Caco-2 (cell line): ENCODE measurements at regions not wholly inside any gene's neighbourhood (a gene's known extent, or its start where the extent isn't known, plus 50 kb on each side); places are given as distances from the start of the nearest gene placed in this dataset.

Source experiments
- BruUV-seq: library from RNA; stranded (reverse); fragments of 400-500 nt; replicated peaks from 2 replicates; lab custom pipeline; 2021; lab: Mats Ljungman, UMichigan
- CTCF ChIA-PET: fragments of 300-600 bp; sonication (Branson Sonifier 250); formaldehyde crosslinking; loops from one replicate; lab custom pipeline; 2022; ENCODE audit warnings: antibody characterized with exemption; lab: Charles Lee
- POLR2A ChIA-PET: fragments of 300-600 bp; sonication (Branson Sonifier 250); formaldehyde crosslinking; loops from one replicate; lab custom pipeline; 2022; ENCODE audit warnings: antibody characterized with exemption; lab: Charles Lee
- DNase-seq, 2 experiments: peaks; one replicate each; pipeline versions ENCODE4 v3.0.0 to v3.0.0-alpha.2; 2020 to 2022
- H3K27me3 ChIP-seq: replicated peaks from 2 replicates; pipeline ENCODE4 v1.6.0; 2011; ENCODE audit warnings: low read length; ENCODE audit not compliant: control insufficient read depth, insufficient read depth
- H3K36me3 ChIP-seq: 2 replicates; pipeline ENCODE4 v1.5.1; 2011; ENCODE audit warnings: low read length; ENCODE audit not compliant: control insufficient read depth, insufficient read depth
- H3K4me1 ChIP-seq: fragments of 250-450 bp; sonication (Bioruptor Pico); 2 replicates; pipeline ENCODE4 v1.5.1; 2020; ENCODE audit warnings: mild to moderate bottlenecking
- H3K4me3 ChIP-seq: 2 replicates; pipeline ENCODE4 v1.5.1; 2011; ENCODE audit warnings: low read depth, mild to moderate bottlenecking, control low read depth, low read length
- H3K9me3 ChIP-seq: fragments of 250-450 bp; sonication (Bioruptor Pico); 2 replicates; pipeline ENCODE4 v1.5.1; 2020; ENCODE audit warnings: mild to moderate bottlenecking, moderate library complexity
- H3K27ac Mint-ChIP-seq: one replicate; pipeline ENCODE4 v1.8.0; 2022; ENCODE audit warnings: mixed read lengths; ENCODE audit not compliant: unreplicated experiment
- H3K27me3 Mint-ChIP-seq: one replicate; pipeline ENCODE4 v1.8.0; 2022; ENCODE audit warnings: mixed read lengths; ENCODE audit not compliant: insufficient read depth, unreplicated experiment
- H3K36me3 Mint-ChIP-seq: one replicate; pipeline ENCODE4 v1.8.0; 2022; ENCODE audit warnings: mild to moderate bottlenecking, mixed read lengths; ENCODE audit not compliant: insufficient read depth, unreplicated experiment
- H3K4me1 Mint-ChIP-seq: one replicate; pipeline ENCODE4 v1.8.0; 2022; ENCODE audit warnings: low read depth, mixed read lengths; ENCODE audit not compliant: unreplicated experiment
- H3K4me3 Mint-ChIP-seq: one replicate; pipeline ENCODE4 v1.8.0; 2022; ENCODE audit warnings: mild to moderate bottlenecking, moderate library complexity, mixed read lengths; ENCODE audit not compliant: unreplicated experiment
- H3K9me3 Mint-ChIP-seq: one replicate; pipeline ENCODE4 v1.8.0; 2022; ENCODE audit warnings: mixed read lengths; ENCODE audit not compliant: unreplicated experiment
- intact Hi-C: fragments of 100-400 bp; cut with micrococcal nuclease; formaldehyde crosslinking; loops from one replicate; pipeline ENCODE4 v1.10.0; 2022; ENCODE audit not compliant: unreplicated experiment
- TF ChIP-seq, protein P1 (sequence below), 2 experiments: fragments of 200-600 bp in 1 of 2; IDR thresholded peaks; 1 replicate in 1 of 2; 2 replicates in 1 of 2; pipeline versions ENCODE4 v1.5.1 to v1.8.0; 2011 to 2022; ENCODE audit warnings: antibody characterized with exemption in 1 of 2, control low read depth in 1 of 2, inconsistent platforms in 1 of 2, low read depth in 1 of 2, low read length in 1 of 2, mild to moderate bottlenecking in 1 of 2, moderate library complexity in 1 of 2; ENCODE audit not compliant: insufficient read depth in 1 of 2, severe bottlenecking in 1 of 2, unreplicated experiment in 1 of 2

GRCh38 chr3:72530426-72530825 is 317.8 kb downstream of the SHQ1 start:
- Mint-ChIP-seq H3K27me3 (peaks cover 2% of the 10 kb centered on the region), H3K36me3 (no peaks in the 10 kb centered on the region), H3K4me1 (peaks cover 8% of the 10 kb centered on the region), H3K9me3 (peaks cover 13% of the 10 kb centered on the region), H3K4me3 (no peak overlapping the region), H3K27ac (no peak overlapping the region)
- intact Hi-C loops = no loop called here
- ChIA-PET CTCF (no interaction called here), POLR2A (no interaction called here)
- TF ChIP-seq, protein P1, sequence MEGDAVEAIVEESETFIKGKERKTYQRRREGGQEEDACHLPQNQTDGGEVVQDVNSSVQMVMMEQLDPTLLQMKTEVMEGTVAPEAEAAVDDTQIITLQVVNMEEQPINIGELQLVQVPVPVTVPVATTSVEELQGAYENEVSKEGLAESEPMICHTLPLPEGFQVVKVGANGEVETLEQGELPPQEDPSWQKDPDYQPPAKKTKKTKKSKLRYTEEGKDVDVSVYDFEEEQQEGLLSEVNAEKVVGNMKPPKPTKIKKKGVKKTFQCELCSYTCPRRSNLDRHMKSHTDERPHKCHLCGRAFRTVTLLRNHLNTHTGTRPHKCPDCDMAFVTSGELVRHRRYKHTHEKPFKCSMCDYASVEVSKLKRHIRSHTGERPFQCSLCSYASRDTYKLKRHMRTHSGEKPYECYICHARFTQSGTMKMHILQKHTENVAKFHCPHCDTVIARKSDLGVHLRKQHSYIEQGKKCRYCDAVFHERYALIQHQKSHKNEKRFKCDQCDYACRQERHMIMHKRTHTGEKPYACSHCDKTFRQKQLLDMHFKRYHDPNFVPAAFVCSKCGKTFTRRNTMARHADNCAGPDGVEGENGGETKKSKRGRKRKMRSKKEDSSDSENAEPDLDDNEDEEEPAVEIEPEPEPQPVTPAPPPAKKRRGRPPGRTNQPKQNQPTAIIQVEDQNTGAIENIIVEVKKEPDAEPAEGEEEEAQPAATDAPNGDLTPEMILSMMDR (IDR thresholded peaks at IDR 0.05; ENCODE audit: insufficient read depth in 1 of 2, low read depth in 1 of 2, low read length in 1 of 2, severe bottlenecking in 1 of 2, unreplicated experiment in 1 of 2) = no peak
- Histone ChIP-seq H3K27me3 (no peaks in the 10 kb centered on the region), H3K4me3 (no peak overlapping the region), H3K36me3 (no peaks in the 10 kb centered on the region), H3K4me1 (no peaks in the 10 kb centered on the region), H3K9me3 (no peaks in the 10 kb centered on the region; the same call in 1 of the 2 replicates)
- no TSS peak for BruUV-seq
- no peak for DNase-seq

DNA sequence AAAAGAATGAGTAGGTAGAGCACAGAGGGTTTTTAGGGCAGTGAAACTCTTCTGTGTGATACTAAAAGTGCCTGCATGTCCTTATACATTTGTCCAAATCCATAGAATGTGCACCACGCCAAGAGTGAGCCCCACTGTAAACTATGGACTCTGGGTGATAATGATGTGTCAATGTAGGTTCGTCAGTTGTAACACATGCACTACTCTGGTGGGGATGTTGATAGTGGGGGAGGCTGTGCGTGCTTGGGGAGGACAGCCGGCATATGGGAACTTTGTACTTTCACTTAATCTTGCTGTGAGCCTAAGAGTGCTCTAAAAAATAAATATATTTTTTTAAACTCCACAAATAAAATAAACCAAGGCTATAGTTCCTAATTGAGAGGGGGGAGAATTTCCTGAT is 319.2 kb downstream of the SHQ1 start:
- H3K9me3 ChIP-seq = no peaks in the 10 kb centered on the region; the same call in 1 of the 2 replicates
- H3K27me3 ChIP-seq = no peaks in the 10 kb centered on the region
- H3K27ac Mint-ChIP-seq = no peak overlapping the region
- H3K4me3 ChIP-seq = no peak overlapping the region
- DNase-seq = no peak
- TF ChIP-seq, protein P1 (IDR thresholded peaks at IDR 0.05; ENCODE audit: insufficient read depth in 1 of 2, low read depth in 1 of 2, low read length in 1 of 2, severe bottlenecking in 1 of 2, unreplicated experiment in 1 of 2) = no peak
- no peaks in the 10 kb centered on the region for H3K36me3 Mint-ChIP-seq
- no peaks in the 10 kb centered on the region for H3K36me3 ChIP-seq
- peaks cover 11% of the 10 kb centered on the region for H3K9me3 Mint-ChIP-seq
- H3K4me1 Mint-ChIP-seq = peaks cover 8% of the 10 kb centered on the region
- H3K4me1 ChIP-seq = no peaks in the 10 kb centered on the region
- CTCF ChIA-PET = no interaction called here
- intact Hi-C loops = no loop called here
- no TSS peak for BruUV-seq
- H3K4me3 Mint-ChIP-seq = no peak overlapping the region
- POLR2A ChIA-PET = no interaction called here
- H3K27me3 Mint-ChIP-seq = peaks cover 2% of the 10 kb centered on the region

DNA sequence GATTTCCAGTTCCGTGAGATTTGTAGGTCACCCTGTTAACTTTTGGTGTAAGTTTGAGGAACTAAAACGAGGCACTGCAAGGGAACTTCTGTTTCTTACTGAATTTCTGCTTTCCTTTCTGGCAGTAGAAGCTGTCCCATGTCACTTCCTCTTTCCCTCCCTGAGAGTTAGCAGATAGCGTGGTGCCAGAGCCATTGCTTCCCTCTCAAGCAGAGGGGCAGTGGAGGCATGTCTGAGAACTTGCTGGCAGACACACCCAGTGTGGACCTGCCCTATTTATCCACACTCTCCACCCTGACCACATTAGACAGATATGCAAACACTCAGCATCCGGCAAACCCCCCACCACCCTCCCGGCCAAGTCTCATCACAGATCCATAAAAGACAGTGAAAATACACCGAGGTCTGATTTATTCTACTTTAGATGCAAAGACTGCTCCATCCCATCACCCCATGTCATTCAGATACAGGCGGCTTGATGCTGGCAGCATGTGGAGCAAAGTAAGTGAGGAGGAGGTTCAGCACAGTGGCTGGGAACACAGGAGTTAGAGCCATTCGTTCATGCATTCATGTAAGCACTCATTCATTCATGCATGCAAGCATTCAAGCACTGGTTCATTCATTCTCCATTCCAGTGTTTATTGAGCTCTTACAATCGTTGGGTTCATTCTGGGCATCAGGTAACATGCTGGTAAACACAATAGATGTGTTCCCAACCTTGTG is 324.7 kb downstream of the SHQ1 start:
- no peaks in the 10 kb centered on the region for H3K27me3 ChIP-seq
- POLR2A ChIA-PET = no interaction called here
- TF ChIP-seq, protein P1 (IDR thresholded peaks at IDR 0.05; ENCODE audit: insufficient read depth in 1 of 2, low read depth in 1 of 2, low read length in 1 of 2, severe bottlenecking in 1 of 2, unreplicated experiment in 1 of 2) = no peak
- Mint-ChIP-seq H3K4me3 (no peak overlapping the region), H3K9me3 (no peaks in the 10 kb centered on the region), H3K27ac (no peak overlapping the region), H3K27me3 (no peaks in the 10 kb centered on the region), H3K4me1 (peaks cover 7% of the 10 kb centered on the region), H3K36me3 (no peaks in the 10 kb centered on the region)
- CTCF ChIA-PET = no interaction called here
- no peaks in the 10 kb centered on the region for H3K9me3 ChIP-seq
- intact Hi-C loops = no loop called here
- H3K4me3 ChIP-seq = no peak overlapping the region
- DNase-seq = no peak
- peaks cover 11% of the 10 kb centered on the region; the same call in 1 of the 2 replicates for H3K4me1 ChIP-seq
- no TSS peak for BruUV-seq
- H3K36me3 ChIP-seq = no peaks in the 10 kb centered on the region
